HCT116 (cell line): ENCODE measurements at regions not wholly inside any gene's neighbourhood (a gene's known extent, or its start where the extent isn't known, plus 50 kb on each side); places are given as distances from the start of the nearest gene placed in this dataset.

Experiments used
- EGR1 ChIP-seq: IDR thresholded peaks from 2 replicates; pipeline ENCODE4 v1.6.1; 2012; ENCODE audit warnings: low read depth
- EZH2 ChIP-seq: fragments of 200-600 bp; sonication (generic); IDR thresholded peaks from 2 replicates; pipeline ENCODE4 v1.6.1; 2017; ENCODE audit warnings: antibody characterized with exemption, mixed run types
- EZH2phosphoT487 ChIP-seq: fragments of 200-600 bp; IDR thresholded peaks from 2 replicates; pipeline ENCODE4 v1.6.1; 2018; ENCODE audit warnings: antibody characterized with exemption, borderline replicate concordance
- FOSL1 ChIP-seq: IDR thresholded peaks from 2 replicates; pipeline ENCODE4 v1.6.1; 2012; ENCODE audit warnings: low read depth
- POLR2A ChIP-seq: IDR thresholded peaks from 2 replicates; pipeline ENCODE4 v1.7.0; 2011; ENCODE audit warnings: borderline replicate concordance; ENCODE audit not compliant: insufficient read depth, insufficient read length; ENCODE audit errors: extremely low read depth
- POLR2AphosphoS5 ChIP-seq: IDR thresholded peaks from 2 replicates; pipeline ENCODE4 v1.6.1; 2011; ENCODE audit warnings: mild to moderate bottlenecking, low read depth, low read length, moderate library complexity
- RAD21 ChIP-seq: IDR thresholded peaks from 2 replicates; pipeline ENCODE4 v1.6.1; 2012; ENCODE audit warnings: low read depth, mild to moderate bottlenecking
- SIN3A ChIP-seq: IDR thresholded peaks from 2 replicates; pipeline ENCODE4 v1.6.1; 2012; ENCODE audit warnings: low read depth
- YY1 ChIP-seq: IDR thresholded peaks from 2 replicates; pipeline ENCODE4 v1.6.1; 2011; ENCODE audit warnings: low read length, low read depth, moderate library complexity, mild to moderate bottlenecking; ENCODE audit not compliant: insufficient replicate concordance; ENCODE audit errors: extremely low read depth
- ZNF274 ChIP-seq: fragments of 200-500 bp; sonication (Bioruptor generic); IDR thresholded peaks from 2 replicates; pipeline ENCODE4 v1.6.1; 2014; ENCODE audit warnings: mild to moderate bottlenecking, low read depth, low read length, inconsistent platforms
- TF ChIP-seq, protein P1 (sequence below), 3 experiments: fragments of 200-600 bp in 1 of 3; sonication (generic) in 1 of 3; IDR thresholded peaks in 2 of 3; conservative IDR thresholded peaks in 1 of 3; 2 replicates each; pipeline ENCODE4 v1.5.1; 2012 to 2017; ENCODE audit warnings: low read depth in 2 of 3, low read length in 2 of 3, antibody characterized with exemption in 1 of 3, borderline replicate concordance in 1 of 3, control low read depth in 1 of 3, mild to moderate bottlenecking in 1 of 3, mixed read lengths in 1 of 3, mixed run types in 1 of 3, moderate library complexity in 1 of 3; ENCODE audit not compliant: insufficient read depth in 1 of 3
- TF ChIP-seq, protein P2 (sequence below): IDR thresholded peaks from 2 replicates; pipeline ENCODE4 v1.6.1; 2012; ENCODE audit warnings: low read depth
- TF ChIP-seq, protein P3 (sequence below): IDR thresholded peaks from 2 replicates; pipeline ENCODE4 v1.6.1; 2012
- TF ChIP-seq, protein P4 (sequence below): IDR thresholded peaks from 2 replicates; pipeline ENCODE4 v1.6.1; 2012

DNA sequence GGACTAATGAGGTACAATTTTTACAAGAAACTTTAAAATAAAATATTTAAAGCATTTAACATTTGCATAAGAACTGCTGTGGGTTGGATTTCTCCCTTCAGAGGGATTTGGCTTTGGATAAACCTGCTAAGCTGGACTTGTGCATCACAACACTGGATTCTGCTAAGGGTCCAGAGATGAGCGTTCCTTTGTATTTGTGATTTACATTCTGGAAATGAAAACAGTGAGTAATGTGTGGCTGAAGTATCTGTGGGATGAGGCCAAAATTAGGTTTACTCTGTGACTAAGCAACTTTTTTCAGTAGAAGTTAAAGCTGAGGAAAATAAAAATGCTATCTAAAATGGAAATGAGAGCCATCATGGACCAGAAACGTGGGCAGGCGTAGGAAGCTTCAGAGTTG is 494.3 kb downstream of the EPM2A start:
- no peak for TF ChIP-seq POLR2A
- no peak for TF ChIP-seq EZH2
- TF ChIP-seq, protein P1, sequence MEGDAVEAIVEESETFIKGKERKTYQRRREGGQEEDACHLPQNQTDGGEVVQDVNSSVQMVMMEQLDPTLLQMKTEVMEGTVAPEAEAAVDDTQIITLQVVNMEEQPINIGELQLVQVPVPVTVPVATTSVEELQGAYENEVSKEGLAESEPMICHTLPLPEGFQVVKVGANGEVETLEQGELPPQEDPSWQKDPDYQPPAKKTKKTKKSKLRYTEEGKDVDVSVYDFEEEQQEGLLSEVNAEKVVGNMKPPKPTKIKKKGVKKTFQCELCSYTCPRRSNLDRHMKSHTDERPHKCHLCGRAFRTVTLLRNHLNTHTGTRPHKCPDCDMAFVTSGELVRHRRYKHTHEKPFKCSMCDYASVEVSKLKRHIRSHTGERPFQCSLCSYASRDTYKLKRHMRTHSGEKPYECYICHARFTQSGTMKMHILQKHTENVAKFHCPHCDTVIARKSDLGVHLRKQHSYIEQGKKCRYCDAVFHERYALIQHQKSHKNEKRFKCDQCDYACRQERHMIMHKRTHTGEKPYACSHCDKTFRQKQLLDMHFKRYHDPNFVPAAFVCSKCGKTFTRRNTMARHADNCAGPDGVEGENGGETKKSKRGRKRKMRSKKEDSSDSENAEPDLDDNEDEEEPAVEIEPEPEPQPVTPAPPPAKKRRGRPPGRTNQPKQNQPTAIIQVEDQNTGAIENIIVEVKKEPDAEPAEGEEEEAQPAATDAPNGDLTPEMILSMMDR (IDR thresholded peaks at IDR 0.05 in 2 of 3, conservative IDR thresholded peaks at IDR 0.05 in 1 of 3; ENCODE audit: borderline replicate concordance in 1 of 3, insufficient read depth in 1 of 3, low read depth in 2 of 3, low read length in 2 of 3): no peak
- TF ChIP-seq, protein P2, sequence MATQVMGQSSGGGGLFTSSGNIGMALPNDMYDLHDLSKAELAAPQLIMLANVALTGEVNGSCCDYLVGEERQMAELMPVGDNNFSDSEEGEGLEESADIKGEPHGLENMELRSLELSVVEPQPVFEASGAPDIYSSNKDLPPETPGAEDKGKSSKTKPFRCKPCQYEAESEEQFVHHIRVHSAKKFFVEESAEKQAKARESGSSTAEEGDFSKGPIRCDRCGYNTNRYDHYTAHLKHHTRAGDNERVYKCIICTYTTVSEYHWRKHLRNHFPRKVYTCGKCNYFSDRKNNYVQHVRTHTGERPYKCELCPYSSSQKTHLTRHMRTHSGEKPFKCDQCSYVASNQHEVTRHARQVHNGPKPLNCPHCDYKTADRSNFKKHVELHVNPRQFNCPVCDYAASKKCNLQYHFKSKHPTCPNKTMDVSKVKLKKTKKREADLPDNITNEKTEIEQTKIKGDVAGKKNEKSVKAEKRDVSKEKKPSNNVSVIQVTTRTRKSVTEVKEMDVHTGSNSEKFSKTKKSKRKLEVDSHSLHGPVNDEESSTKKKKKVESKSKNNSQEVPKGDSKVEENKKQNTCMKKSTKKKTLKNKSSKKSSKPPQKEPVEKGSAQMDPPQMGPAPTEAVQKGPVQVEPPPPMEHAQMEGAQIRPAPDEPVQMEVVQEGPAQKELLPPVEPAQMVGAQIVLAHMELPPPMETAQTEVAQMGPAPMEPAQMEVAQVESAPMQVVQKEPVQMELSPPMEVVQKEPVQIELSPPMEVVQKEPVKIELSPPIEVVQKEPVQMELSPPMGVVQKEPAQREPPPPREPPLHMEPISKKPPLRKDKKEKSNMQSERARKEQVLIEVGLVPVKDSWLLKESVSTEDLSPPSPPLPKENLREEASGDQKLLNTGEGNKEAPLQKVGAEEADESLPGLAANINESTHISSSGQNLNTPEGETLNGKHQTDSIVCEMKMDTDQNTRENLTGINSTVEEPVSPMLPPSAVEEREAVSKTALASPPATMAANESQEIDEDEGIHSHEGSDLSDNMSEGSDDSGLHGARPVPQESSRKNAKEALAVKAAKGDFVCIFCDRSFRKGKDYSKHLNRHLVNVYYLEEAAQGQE: no peak
- no peak for TF ChIP-seq POLR2AphosphoS5
- TF ChIP-seq RAD21: no peak
- no peak for TF ChIP-seq SIN3A
- no peak for TF ChIP-seq EGR1
- TF ChIP-seq YY1: no peak
- TF ChIP-seq EZH2phosphoT487: no peak
- TF ChIP-seq, protein P3, sequence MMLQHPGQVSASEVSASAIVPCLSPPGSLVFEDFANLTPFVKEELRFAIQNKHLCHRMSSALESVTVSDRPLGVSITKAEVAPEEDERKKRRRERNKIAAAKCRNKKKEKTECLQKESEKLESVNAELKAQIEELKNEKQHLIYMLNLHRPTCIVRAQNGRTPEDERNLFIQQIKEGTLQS: no peak
- TF ChIP-seq, protein P4, sequence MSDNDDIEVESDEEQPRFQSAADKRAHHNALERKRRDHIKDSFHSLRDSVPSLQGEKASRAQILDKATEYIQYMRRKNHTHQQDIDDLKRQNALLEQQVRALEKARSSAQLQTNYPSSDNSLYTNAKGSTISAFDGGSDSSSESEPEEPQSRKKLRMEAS: no peak
- TF ChIP-seq ZNF274: no peak
- no peak for TF ChIP-seq FOSL1
